WTC11 (cell line): ENCODE measurements at regions not wholly inside any gene's neighbourhood (a gene's known extent, or its start where the extent isn't known, plus 50 kb on each side); places are given as distances from the start of the nearest gene placed in this dataset.

Experiments
- ATAC-seq: fragments of 200-7000 bp; cut with Tn5 transposase; 2 replicates; pipeline ENCODE4 v1.10.0; 2021; ENCODE audit warnings: mild to moderate bottlenecking, moderate library complexity
- CTCF ChIA-PET: fragments of 300-600 bp; sonication (Branson Sonifier 250); formaldehyde crosslinking; loops from one replicate; lab custom pipeline; 2021; ENCODE audit warnings: antibody characterized with exemption; lab: Charles Lee
- POLR2A ChIA-PET: fragments of 350-600 bp; sonication (Branson Sonifier 250); formaldehyde crosslinking; loops from one replicate; lab custom pipeline; 2021; ENCODE audit warnings: antibody characterized with exemption; lab: Charles Lee
- DNase-seq: peaks from one replicate; pipeline ENCODE4 v3.0.0; 2021; ENCODE audit warnings: low spot score
- H3K27ac Mint-ChIP-seq: 2 replicates; pipeline ENCODE4 v1.8.0; 2021; ENCODE audit warnings: mixed read lengths
- H3K27me3 Mint-ChIP-seq: 2 replicates; pipeline ENCODE4 v1.8.0; 2021; ENCODE audit warnings: low read depth, mild to moderate bottlenecking, moderate library complexity, mixed read lengths
- H3K36me3 Mint-ChIP-seq: 2 replicates; pipeline ENCODE4 v1.8.0; 2021; ENCODE audit warnings: mixed read lengths
- H3K4me1 Mint-ChIP-seq: 2 replicates; pipeline ENCODE4 v1.8.0; 2022; ENCODE audit warnings: mixed read lengths
- H3K4me3 Mint-ChIP-seq: 2 replicates; pipeline ENCODE4 v1.8.0; 2021; ENCODE audit warnings: mild to moderate bottlenecking, moderate library complexity, mixed read lengths
- H3K9me3 Mint-ChIP-seq: 2 replicates; pipeline ENCODE4 v1.8.0; 2021; ENCODE audit warnings: mixed read lengths
- ATF6 ChIP-seq: sonication (generic); formaldehyde crosslinking; IDR thresholded peaks from 2 replicates; pipeline ENCODE4 v1.8.1; 2023; ENCODE audit warnings: mild to moderate bottlenecking, missing genetic modification reagents
- CBFB ChIP-seq: sonication (generic); formaldehyde crosslinking; IDR thresholded peaks from 2 replicates; pipeline ENCODE4 v1.8.1; 2022; ENCODE audit warnings: mild to moderate bottlenecking, low read depth, missing genetic modification reagents
- FOXK1 ChIP-seq: sonication (generic); formaldehyde crosslinking; IDR thresholded peaks from 2 replicates; pipeline ENCODE4 v1.8.0; 2022; ENCODE audit warnings: mild to moderate bottlenecking, moderate library complexity, missing genetic modification reagents
- FOXP4 ChIP-seq: sonication (generic); formaldehyde crosslinking; IDR thresholded peaks from 2 replicates; pipeline ENCODE4 v1.8.0; 2022; ENCODE audit warnings: mild to moderate bottlenecking, missing genetic modification reagents
- GABPB1 ChIP-seq: sonication (generic); formaldehyde crosslinking; IDR thresholded peaks from 2 replicates; pipeline ENCODE4 v1.8.1; 2023; ENCODE audit warnings: mild to moderate bottlenecking, missing genetic modification reagents
- JAZF1 ChIP-seq: fragments of 250-450 bp; sonication (Bioruptor Pico); IDR thresholded peaks from 2 replicates; pipeline ENCODE4 v1.9.0; 2021; ENCODE audit warnings: moderate library complexity, mild to moderate bottlenecking, inconsistent platforms
- MXD4 ChIP-seq: fragments of 250-450 bp; sonication (Bioruptor Pico); IDR thresholded peaks from 2 replicates; pipeline ENCODE4 v1.8.0; 2021; ENCODE audit warnings: mild to moderate bottlenecking, moderate library complexity, borderline replicate concordance
- SOX15 ChIP-seq: fragments of 250-450 bp; sonication (Bioruptor Pico); IDR thresholded peaks from 2 replicates; pipeline ENCODE4 v1.9.0; 2021; ENCODE audit warnings: mild to moderate bottlenecking
- TCF7 ChIP-seq: sonication (generic); formaldehyde crosslinking; IDR thresholded peaks from 2 replicates; pipeline ENCODE4 v1.8.0; 2022; ENCODE audit warnings: mild to moderate bottlenecking, low read depth, missing genetic modification reagents, moderate library complexity
- USF2 ChIP-seq: sonication (generic); formaldehyde crosslinking; IDR thresholded peaks from 2 replicates; pipeline ENCODE4 v1.8.1; 2023; ENCODE audit warnings: mild to moderate bottlenecking, missing genetic modification reagents, moderate library complexity
- ZBTB21 ChIP-seq: sonication (generic); formaldehyde crosslinking; IDR thresholded peaks from 2 replicates; pipeline ENCODE4 v1.8.1; 2023; ENCODE audit warnings: mild to moderate bottlenecking, missing genetic modification reagents, borderline replicate concordance
- ZBTB43 ChIP-seq: sonication (generic); formaldehyde crosslinking; IDR thresholded peaks from 2 replicates; pipeline ENCODE4 v1.8.1; 2023; ENCODE audit warnings: mild to moderate bottlenecking, missing genetic modification reagents
- ZNF396 ChIP-seq: fragments of 250-450 bp; sonication (Bioruptor Pico); IDR thresholded peaks from 2 replicates; pipeline ENCODE4 v1.8.0; 2021; ENCODE audit warnings: mild to moderate bottlenecking, moderate library complexity, borderline replicate concordance
- ZNF416 ChIP-seq: fragments of 250-450 bp; sonication (Bioruptor Pico); IDR thresholded peaks from 2 replicates; pipeline ENCODE4 v1.9.0; 2021; ENCODE audit warnings: mild to moderate bottlenecking, inconsistent platforms
- ZNF425 ChIP-seq: fragments of 250-450 bp; sonication (Bioruptor Pico); conservative IDR thresholded peaks from 2 replicates; pipeline ENCODE4 v1.9.0; 2021; ENCODE audit warnings: mild to moderate bottlenecking
- TF ChIP-seq, protein P1 (sequence below): fragments of 250-450 bp; sonication (Bioruptor Pico); IDR thresholded peaks from 2 replicates; pipeline ENCODE4 v2.1.2; 2022; ENCODE audit warnings: mild to moderate bottlenecking, moderate library complexity
- TF ChIP-seq, protein P2 (sequence below): sonication (generic); formaldehyde crosslinking; IDR thresholded peaks from 2 replicates; pipeline ENCODE4 v1.8.1; 2022; ENCODE audit warnings: mild to moderate bottlenecking, missing genetic modification reagents, moderate library complexity, borderline replicate concordance
- TF ChIP-seq, protein P3 (sequence below): fragments of 250-450 bp; sonication (Bioruptor Pico); IDR thresholded peaks from 2 replicates; pipeline ENCODE4 v1.9.0; 2021; ENCODE audit warnings: mild to moderate bottlenecking

DNA sequence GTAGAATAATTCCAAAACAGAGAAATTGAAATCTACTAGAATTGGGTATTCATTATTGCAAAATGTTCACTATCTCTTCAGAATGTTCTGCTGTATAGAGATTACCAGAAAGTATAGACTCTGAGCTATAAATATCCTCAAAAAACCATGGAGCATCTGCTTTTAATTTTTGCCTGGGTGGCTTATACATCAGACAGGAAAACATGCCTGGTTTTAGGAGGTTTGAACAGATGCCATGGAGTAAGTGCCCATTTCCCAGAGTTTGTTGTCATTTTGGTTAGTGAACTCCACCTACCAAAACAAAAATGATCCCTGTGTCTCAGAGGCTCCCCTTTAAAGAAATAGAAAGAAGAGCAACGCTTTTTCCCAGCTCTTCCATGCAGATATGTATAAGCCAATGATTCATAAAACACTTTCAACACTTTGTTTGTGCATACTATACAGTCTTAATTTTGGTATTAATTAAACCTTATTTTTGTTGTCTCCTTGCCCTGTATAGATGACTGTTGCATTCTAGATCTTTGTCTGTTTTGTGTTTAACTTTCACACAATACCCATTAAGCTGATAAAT lies 68.7 kb downstream of the MEPE start:
- Mint-ChIP-seq H3K4me3 (no peak overlapping the region), H3K36me3 (peaks cover 5% of the 10 kb centered on the region; the same call in 1 of the 2 replicates), H3K27ac (no peak overlapping the region), H3K4me1 (peaks cover 34% of the 10 kb centered on the region), H3K27me3 (no peaks in the 10 kb centered on the region), H3K9me3 (peaks cover 6% of the 10 kb centered on the region)
- DNase-seq = no peak
- TF ChIP-seq CBFB (CRISPR knock-in tag) = no peak
- TF ChIP-seq ZNF396 = no peak
- no peak for TF ChIP-seq ZNF425 (CRISPR knock-in tag)
- TF ChIP-seq GABPB1 (CRISPR knock-in tag) = no peak
- no peak for TF ChIP-seq FOXK1
- TF ChIP-seq, protein P1, sequence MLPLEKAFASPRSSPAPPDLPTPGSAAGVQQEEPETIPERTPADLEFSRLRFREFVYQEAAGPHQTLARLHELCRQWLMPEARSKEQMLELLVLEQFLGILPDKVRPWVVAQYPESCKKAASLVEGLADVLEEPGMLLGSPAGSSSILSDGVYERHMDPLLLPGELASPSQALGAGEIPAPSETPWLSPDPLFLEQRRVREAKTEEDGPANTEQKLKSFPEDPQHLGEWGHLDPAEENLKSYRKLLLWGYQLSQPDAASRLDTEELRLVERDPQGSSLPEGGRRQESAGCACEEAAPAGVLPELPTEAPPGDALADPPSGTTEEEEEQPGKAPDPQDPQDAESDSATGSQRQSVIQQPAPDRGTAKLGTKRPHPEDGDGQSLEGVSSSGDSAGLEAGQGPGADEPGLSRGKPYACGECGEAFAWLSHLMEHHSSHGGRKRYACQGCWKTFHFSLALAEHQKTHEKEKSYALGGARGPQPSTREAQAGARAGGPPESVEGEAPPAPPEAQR (CRISPR knock-in tag) = no peak
- TF ChIP-seq ZBTB43 = no peak
- TF ChIP-seq, protein P2, sequence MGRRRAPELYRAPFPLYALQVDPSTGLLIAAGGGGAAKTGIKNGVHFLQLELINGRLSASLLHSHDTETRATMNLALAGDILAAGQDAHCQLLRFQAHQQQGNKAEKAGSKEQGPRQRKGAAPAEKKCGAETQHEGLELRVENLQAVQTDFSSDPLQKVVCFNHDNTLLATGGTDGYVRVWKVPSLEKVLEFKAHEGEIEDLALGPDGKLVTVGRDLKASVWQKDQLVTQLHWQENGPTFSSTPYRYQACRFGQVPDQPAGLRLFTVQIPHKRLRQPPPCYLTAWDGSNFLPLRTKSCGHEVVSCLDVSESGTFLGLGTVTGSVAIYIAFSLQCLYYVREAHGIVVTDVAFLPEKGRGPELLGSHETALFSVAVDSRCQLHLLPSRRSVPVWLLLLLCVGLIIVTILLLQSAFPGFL = no peak
- no peak for TF ChIP-seq USF2 (CRISPR knock-in tag)
- no peak for TF ChIP-seq SOX15 (CRISPR knock-in tag)
- TF ChIP-seq TCF7 (CRISPR knock-in tag) = no peak
- TF ChIP-seq ZNF416 (CRISPR knock-in tag) = no peak
- TF ChIP-seq ATF6 (CRISPR knock-in tag) = no peak
- no peak for TF ChIP-seq JAZF1 (CRISPR knock-in tag)
- no peak for TF ChIP-seq FOXP4 (CRISPR knock-in tag)
- TF ChIP-seq, protein P3, sequence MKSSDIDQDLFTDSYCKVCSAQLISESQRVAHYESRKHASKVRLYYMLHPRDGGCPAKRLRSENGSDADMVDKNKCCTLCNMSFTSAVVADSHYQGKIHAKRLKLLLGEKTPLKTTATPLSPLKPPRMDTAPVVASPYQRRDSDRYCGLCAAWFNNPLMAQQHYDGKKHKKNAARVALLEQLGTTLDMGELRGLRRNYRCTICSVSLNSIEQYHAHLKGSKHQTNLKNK (CRISPR knock-in tag) = no peak
- TF ChIP-seq ZBTB21 = no peak
- TF ChIP-seq MXD4 (CRISPR knock-in tag) = no peak
- no peak for ATAC-seq
- ChIA-PET CTCF (interaction anchor here (2.7 kb wide), 1 partner anchor 49 kb away, joined by 11 read pairs; no protein-coding TSS in a partner anchor), POLR2A (no interaction called here)
